ENCODE measurements at regions not wholly inside any gene's neighbourhood (a gene's known extent, or its start where the extent isn't known, plus 50 kb on each side); places are given as distances from the start of the nearest gene placed in this dataset.

GRCh38 chr1:199723250-199723956 is 304.1 kb upstream of the NR5A2 start:
- Mint-ChIP-seq H3K4me1 (ENCODE audit: unreplicated experiment) (no peaks in the 10 kb centered on the region), H3K4me3 (ENCODE audit: unreplicated experiment) (no peak overlapping the region), H3K36me3 (ENCODE audit: unreplicated experiment) (no peaks in the 10 kb centered on the region), H3K9me3 (ENCODE audit: unreplicated experiment) (no peaks in the 10 kb centered on the region), H3K27me3 (ENCODE audit: unreplicated experiment) (peaks cover 20% of the 10 kb centered on the region), H3K27ac (ENCODE audit: unreplicated experiment) (no peak overlapping the region)
- no peak for DNase-seq (ENCODE audit: extremely low spot score, unreplicated experiment)
- TF ChIP-seq, protein P1, sequence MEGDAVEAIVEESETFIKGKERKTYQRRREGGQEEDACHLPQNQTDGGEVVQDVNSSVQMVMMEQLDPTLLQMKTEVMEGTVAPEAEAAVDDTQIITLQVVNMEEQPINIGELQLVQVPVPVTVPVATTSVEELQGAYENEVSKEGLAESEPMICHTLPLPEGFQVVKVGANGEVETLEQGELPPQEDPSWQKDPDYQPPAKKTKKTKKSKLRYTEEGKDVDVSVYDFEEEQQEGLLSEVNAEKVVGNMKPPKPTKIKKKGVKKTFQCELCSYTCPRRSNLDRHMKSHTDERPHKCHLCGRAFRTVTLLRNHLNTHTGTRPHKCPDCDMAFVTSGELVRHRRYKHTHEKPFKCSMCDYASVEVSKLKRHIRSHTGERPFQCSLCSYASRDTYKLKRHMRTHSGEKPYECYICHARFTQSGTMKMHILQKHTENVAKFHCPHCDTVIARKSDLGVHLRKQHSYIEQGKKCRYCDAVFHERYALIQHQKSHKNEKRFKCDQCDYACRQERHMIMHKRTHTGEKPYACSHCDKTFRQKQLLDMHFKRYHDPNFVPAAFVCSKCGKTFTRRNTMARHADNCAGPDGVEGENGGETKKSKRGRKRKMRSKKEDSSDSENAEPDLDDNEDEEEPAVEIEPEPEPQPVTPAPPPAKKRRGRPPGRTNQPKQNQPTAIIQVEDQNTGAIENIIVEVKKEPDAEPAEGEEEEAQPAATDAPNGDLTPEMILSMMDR (IDR thresholded peaks at IDR 0.05), result no peak

- no peaks in the 10 kb centered on the region for H3K36me3 Mint-ChIP-seq (ENCODE audit: unreplicated experiment)
- no peaks in the 10 kb centered on the region for H3K9me3 Mint-ChIP-seq (ENCODE audit: unreplicated experiment)
- H3K27me3 Mint-ChIP-seq (ENCODE audit: unreplicated experiment), result peaks cover 19% of the 10 kb centered on the region
- TF ChIP-seq, protein P1 (IDR thresholded peaks at IDR 0.05), result no peak
- H3K4me1 Mint-ChIP-seq (ENCODE audit: unreplicated experiment), result no peaks in the 10 kb centered on the region
- no peak overlapping the region for H3K27ac Mint-ChIP-seq (ENCODE audit: unreplicated experiment)
- H3K4me3 Mint-ChIP-seq (ENCODE audit: unreplicated experiment), result no peak overlapping the region
- no peak for DNase-seq (ENCODE audit: extremely low spot score, unreplicated experiment)
Observed at GRCh38 chr1:199724049-199724448, 303.5 kb upstream of the NR5A2 start.

GRCh38 chr1:199725002-199725565 is 302.4 kb upstream of the NR5A2 start:
- Mint-ChIP-seq H3K9me3 (ENCODE audit: unreplicated experiment) (no peaks in the 10 kb centered on the region), H3K27me3 (ENCODE audit: unreplicated experiment) (peaks cover 19% of the 10 kb centered on the region), H3K27ac (ENCODE audit: unreplicated experiment) (no peak overlapping the region), H3K4me1 (ENCODE audit: unreplicated experiment) (no peaks in the 10 kb centered on the region), H3K36me3 (ENCODE audit: unreplicated experiment) (no peaks in the 10 kb centered on the region), H3K4me3 (ENCODE audit: unreplicated experiment) (no peak overlapping the region)
- DNase-seq (ENCODE audit: extremely low spot score, unreplicated experiment), result no peak
- TF ChIP-seq, protein P1 (IDR thresholded peaks at IDR 0.05), result no peak

DNA sequence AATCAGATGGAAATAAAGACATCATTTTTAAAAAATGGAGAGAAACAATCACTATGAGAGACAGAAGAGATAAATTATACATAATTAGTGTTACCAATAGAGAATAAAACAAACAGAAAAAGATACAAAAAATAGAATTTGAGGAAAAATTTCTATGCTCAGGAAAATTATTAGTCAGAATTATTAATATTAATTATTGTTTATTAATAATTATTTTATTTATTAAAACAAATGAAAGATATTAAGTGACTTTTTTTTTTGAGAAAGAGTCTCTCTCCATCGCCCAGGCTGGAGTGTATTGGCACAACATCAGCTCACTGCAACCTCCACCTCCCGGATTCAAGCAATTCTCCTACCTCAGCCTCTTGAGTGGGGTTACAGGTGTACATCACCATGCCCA is 299.8 kb upstream of the NR5A2 start:
- DNase-seq (ENCODE audit: extremely low spot score, unreplicated experiment), result no peak
- Mint-ChIP-seq H3K27ac (ENCODE audit: unreplicated experiment) (no peak overlapping the region), H3K27me3 (ENCODE audit: unreplicated experiment) (peaks cover 13% of the 10 kb centered on the region), H3K4me3 (ENCODE audit: unreplicated experiment) (no peak overlapping the region), H3K4me1 (ENCODE audit: unreplicated experiment) (no peaks in the 10 kb centered on the region), H3K36me3 (ENCODE audit: unreplicated experiment) (no peaks in the 10 kb centered on the region), H3K9me3 (ENCODE audit: unreplicated experiment) (no peaks in the 10 kb centered on the region)
- TF ChIP-seq, protein P1 (IDR thresholded peaks at IDR 0.05), result no peak

- H3K9me3 Mint-ChIP-seq (ENCODE audit: unreplicated experiment), result no peaks in the 10 kb centered on the region
- no peaks in the 10 kb centered on the region for H3K4me1 Mint-ChIP-seq (ENCODE audit: unreplicated experiment)
- no peak for DNase-seq (ENCODE audit: extremely low spot score, unreplicated experiment)
- H3K27ac Mint-ChIP-seq (ENCODE audit: unreplicated experiment), result no peak overlapping the region
- H3K36me3 Mint-ChIP-seq (ENCODE audit: unreplicated experiment), result no peaks in the 10 kb centered on the region
- no peak overlapping the region for H3K4me3 Mint-ChIP-seq (ENCODE audit: unreplicated experiment)
- peaks cover 13% of the 10 kb centered on the region for H3K27me3 Mint-ChIP-seq (ENCODE audit: unreplicated experiment)
- TF ChIP-seq, protein P1 (IDR thresholded peaks at IDR 0.05), result no peak
Observed at GRCh38 chr1:199728345-199728744, 299.2 kb upstream of the NR5A2 start.
